ENCODE measurements at regions not wholly inside any gene's neighbourhood (a gene's known extent, or its start where the extent isn't known, plus 50 kb on each side); places are given as distances from the start of the nearest gene placed in this dataset.

- DNase-seq (no peak), FAIRE-seq (no peak), ATAC-seq (no peak)
- Histone ChIP-seq H3K36me3 (no peaks in the 10 kb centered on the region), H3K9me3 (no peaks in the 10 kb centered on the region), H3K4me3 (no peak overlapping the region), H3K27me3 (no peaks in the 10 kb centered on the region), H3K27ac (no peak overlapping the region), H3K4me1 (no peaks in the 10 kb centered on the region)
- intact Hi-C loops (cut with DNase I) = no loop called here
- WGBS, 2 donors = 75 to 80% methylated on average over 7 of the region's 7 CpGs
- TF ChIP-seq, protein P1, sequence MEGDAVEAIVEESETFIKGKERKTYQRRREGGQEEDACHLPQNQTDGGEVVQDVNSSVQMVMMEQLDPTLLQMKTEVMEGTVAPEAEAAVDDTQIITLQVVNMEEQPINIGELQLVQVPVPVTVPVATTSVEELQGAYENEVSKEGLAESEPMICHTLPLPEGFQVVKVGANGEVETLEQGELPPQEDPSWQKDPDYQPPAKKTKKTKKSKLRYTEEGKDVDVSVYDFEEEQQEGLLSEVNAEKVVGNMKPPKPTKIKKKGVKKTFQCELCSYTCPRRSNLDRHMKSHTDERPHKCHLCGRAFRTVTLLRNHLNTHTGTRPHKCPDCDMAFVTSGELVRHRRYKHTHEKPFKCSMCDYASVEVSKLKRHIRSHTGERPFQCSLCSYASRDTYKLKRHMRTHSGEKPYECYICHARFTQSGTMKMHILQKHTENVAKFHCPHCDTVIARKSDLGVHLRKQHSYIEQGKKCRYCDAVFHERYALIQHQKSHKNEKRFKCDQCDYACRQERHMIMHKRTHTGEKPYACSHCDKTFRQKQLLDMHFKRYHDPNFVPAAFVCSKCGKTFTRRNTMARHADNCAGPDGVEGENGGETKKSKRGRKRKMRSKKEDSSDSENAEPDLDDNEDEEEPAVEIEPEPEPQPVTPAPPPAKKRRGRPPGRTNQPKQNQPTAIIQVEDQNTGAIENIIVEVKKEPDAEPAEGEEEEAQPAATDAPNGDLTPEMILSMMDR (IDR thresholded peaks at IDR 0.05) = no peak
Observed at GRCh38 chr6:22028403-22029090, 268.3 kb downstream of the PRL start.

- Histone ChIP-seq H3K36me3 (no peaks in the 10 kb centered on the region), H3K27ac (no peak overlapping the region), H3K9me3 (no peaks in the 10 kb centered on the region), H3K4me3 (no peak overlapping the region), H3K4me1 (no peaks in the 10 kb centered on the region), H3K27me3 (no peaks in the 10 kb centered on the region)
- DNase-seq = no peak
- WGBS, 2 donors = 41 to 56% methylated on average over 2 of the region's 2 CpGs
- TF ChIP-seq, protein P1 (IDR thresholded peaks at IDR 0.05) = no peak
- intact Hi-C loops (cut with DNase I) = no loop called here
- no peak for FAIRE-seq
- ATAC-seq = no peak
Observed at GRCh38 chr6:22029171-22029570, 267.7 kb downstream of the PRL start.

GRCh38 chr6:22030730-22031619, 265.9 kb downstream of the PRL start:
- WGBS, 2 donors = 88 to 92% methylated on average over 6 of the region's 6 CpGs
- no peak for FAIRE-seq
- Histone ChIP-seq H3K4me1 (no peaks in the 10 kb centered on the region), H3K27me3 (no peaks in the 10 kb centered on the region), H3K4me3 (no peak overlapping the region), H3K9me3 (no peaks in the 10 kb centered on the region), H3K27ac (no peak overlapping the region), H3K36me3 (no peaks in the 10 kb centered on the region)
- DNase-seq = no peak
- intact Hi-C loops (cut with DNase I) = no loop called here
- ATAC-seq = no peak
- TF ChIP-seq, protein P1 (IDR thresholded peaks at IDR 0.05) = no peak

- no peak for FAIRE-seq
- no peaks in the 10 kb centered on the region for H3K9me3 ChIP-seq
- peak overlapping the region in 2 of 4 donors; percentile 30 to 37 for H3K27ac ChIP-seq
- no peaks in the 10 kb centered on the region for H3K4me1 ChIP-seq
- H3K27me3 ChIP-seq = no peaks in the 10 kb centered on the region
- TF ChIP-seq, protein P1 (IDR thresholded peaks at IDR 0.05) = no peak
- ATAC-seq = no peak
- no peak overlapping the region for H3K4me3 ChIP-seq
- intact Hi-C loops (cut with DNase I) = no loop called here
- 37 to 48% methylated on average over 4 of the region's 4 CpGs for WGBS, 2 donors
- no peaks in the 10 kb centered on the region for H3K36me3 ChIP-seq
- DNase-seq = no peak
Observed at GRCh38 chr6:22035690-22036089, 261.1 kb downstream of the PRL start.
